ENCODE measurements at regions not wholly inside any gene's neighbourhood (a gene's known extent, or its start where the extent isn't known, plus 50 kb on each side); places are given as distances from the start of the nearest gene placed in this dataset.

- TF ChIP-seq CTCF (IDR thresholded peaks at IDR 0.05) (no peak), POLR2A (IDR thresholded peaks at IDR 0.05) (no peak)
These were observed 149.5 kb upstream of the PELI2 start for GRCh38 chr14:55968741-55969140.
